Neural progenitor cell (in vitro differentiated cells): ENCODE measurements at regions not wholly inside any gene's neighbourhood (a gene's known extent, or its start where the extent isn't known, plus 50 kb on each side); places are given as distances from the start of the nearest gene placed in this dataset.

Experiments used
- EZH2phosphoT487 ChIP-seq: fragments of 200-600 bp; sonication (generic); IDR thresholded peaks from 2 replicates; pipeline ENCODE4 v1.6.1; 2017; ENCODE audit warnings: antibody characterized with exemption
- TF ChIP-seq, protein P1 (sequence below): fragments of 200-600 bp; sonication (generic); IDR thresholded peaks from 2 replicates; pipeline ENCODE4 v1.5.1; 2017; ENCODE audit warnings: antibody characterized with exemption, mild to moderate bottlenecking

GRCh38 chr4:179977378-179977777 lies 2265.8 kb upstream of the TENM3 start:
- no peak for TF ChIP-seq EZH2phosphoT487
- TF ChIP-seq, protein P1, sequence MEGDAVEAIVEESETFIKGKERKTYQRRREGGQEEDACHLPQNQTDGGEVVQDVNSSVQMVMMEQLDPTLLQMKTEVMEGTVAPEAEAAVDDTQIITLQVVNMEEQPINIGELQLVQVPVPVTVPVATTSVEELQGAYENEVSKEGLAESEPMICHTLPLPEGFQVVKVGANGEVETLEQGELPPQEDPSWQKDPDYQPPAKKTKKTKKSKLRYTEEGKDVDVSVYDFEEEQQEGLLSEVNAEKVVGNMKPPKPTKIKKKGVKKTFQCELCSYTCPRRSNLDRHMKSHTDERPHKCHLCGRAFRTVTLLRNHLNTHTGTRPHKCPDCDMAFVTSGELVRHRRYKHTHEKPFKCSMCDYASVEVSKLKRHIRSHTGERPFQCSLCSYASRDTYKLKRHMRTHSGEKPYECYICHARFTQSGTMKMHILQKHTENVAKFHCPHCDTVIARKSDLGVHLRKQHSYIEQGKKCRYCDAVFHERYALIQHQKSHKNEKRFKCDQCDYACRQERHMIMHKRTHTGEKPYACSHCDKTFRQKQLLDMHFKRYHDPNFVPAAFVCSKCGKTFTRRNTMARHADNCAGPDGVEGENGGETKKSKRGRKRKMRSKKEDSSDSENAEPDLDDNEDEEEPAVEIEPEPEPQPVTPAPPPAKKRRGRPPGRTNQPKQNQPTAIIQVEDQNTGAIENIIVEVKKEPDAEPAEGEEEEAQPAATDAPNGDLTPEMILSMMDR = no peak
